Testis (tissue), 2 donors: ENCODE measurements at regions not wholly inside any gene's neighbourhood (a gene's known extent, or its start where the extent isn't known, plus 50 kb on each side); places are given as distances from the start of the nearest gene placed in this dataset.

ENCODE experiments used
- DNase-seq: peaks from one replicate; pipeline ENCODE4 v3.0.0-alpha.2; 2019
- H3K27ac ChIP-seq, 2 donors: fragments of 200-600 bp; sonication (generic); one replicate each; pipeline ENCODE4 v1.5.1; 2019
- H3K27me3 ChIP-seq: fragments of 200-600 bp; sonication (generic); one replicate; pipeline ENCODE4 v1.5.1; 2019
- H3K36me3 ChIP-seq: fragments of 200-600 bp; sonication (generic); one replicate; pipeline ENCODE4 v1.5.1; 2017; ENCODE audit warnings: low read depth; ENCODE audit errors: missing control alignments
- H3K4me1 ChIP-seq: fragments of 200-600 bp; sonication (generic); one replicate; pipeline ENCODE4 v1.5.1; 2019
- H3K4me3 ChIP-seq, 2 donors: fragments of 200-600 bp; sonication (generic); one replicate each; pipeline ENCODE4 v1.5.1; 2017 to 2019
- H3K9me3 ChIP-seq: fragments of 200-600 bp; sonication (generic); one replicate; pipeline ENCODE4 v1.5.1; 2017
- POLR2A ChIP-seq: fragments of 450-650 bp; IDR thresholded peaks from one replicate; pipeline ENCODE4 v1.6.1; 2017; ENCODE audit warnings: antibody characterized with exemption, mild to moderate bottlenecking, moderate library complexity
- WGBS, 2 donors: methylation state at CpG; one replicate each; pipeline ENCODE4 v1.1.5; 2018; 5-methylcytosine and 5-hydroxymethylcytosine counted together
- intact Hi-C: fragments of 100-400 bp; cut with DNase I; formaldehyde crosslinking; loops from one replicate; pipeline ENCODE4 v1.15.1; 2023; ENCODE audit warnings: low total_unique reads
- TF ChIP-seq, protein P1 (sequence below), 3 experiments: fragments of 450-650 bp in 2 of 3; fragments of 200-600 bp in 1 of 3; sonication (generic) in 1 of 3; IDR thresholded peaks; one replicate each; pipeline ENCODE4 v1.5.1; 2016 to 2019; ENCODE audit warnings: antibody characterized with exemption in 3 of 3, mild to moderate bottlenecking in 2 of 3, moderate library complexity in 1 of 3

GRCh38 chr9:88302579-88303324 lies 85.5 kb upstream of the SPIN1 start:
- DNase-seq: no peak
- Histone ChIP-seq H3K27me3 (no peaks in the 10 kb centered on the region), H3K4me3 (no peak overlapping the region), H3K36me3 (no peaks in the 10 kb centered on the region), H3K9me3 (no peaks in the 10 kb centered on the region), H3K4me1 (no peaks in the 10 kb centered on the region), H3K27ac (no peak overlapping the region)
- intact Hi-C loops: no loop called here
- TF ChIP-seq, protein P1, sequence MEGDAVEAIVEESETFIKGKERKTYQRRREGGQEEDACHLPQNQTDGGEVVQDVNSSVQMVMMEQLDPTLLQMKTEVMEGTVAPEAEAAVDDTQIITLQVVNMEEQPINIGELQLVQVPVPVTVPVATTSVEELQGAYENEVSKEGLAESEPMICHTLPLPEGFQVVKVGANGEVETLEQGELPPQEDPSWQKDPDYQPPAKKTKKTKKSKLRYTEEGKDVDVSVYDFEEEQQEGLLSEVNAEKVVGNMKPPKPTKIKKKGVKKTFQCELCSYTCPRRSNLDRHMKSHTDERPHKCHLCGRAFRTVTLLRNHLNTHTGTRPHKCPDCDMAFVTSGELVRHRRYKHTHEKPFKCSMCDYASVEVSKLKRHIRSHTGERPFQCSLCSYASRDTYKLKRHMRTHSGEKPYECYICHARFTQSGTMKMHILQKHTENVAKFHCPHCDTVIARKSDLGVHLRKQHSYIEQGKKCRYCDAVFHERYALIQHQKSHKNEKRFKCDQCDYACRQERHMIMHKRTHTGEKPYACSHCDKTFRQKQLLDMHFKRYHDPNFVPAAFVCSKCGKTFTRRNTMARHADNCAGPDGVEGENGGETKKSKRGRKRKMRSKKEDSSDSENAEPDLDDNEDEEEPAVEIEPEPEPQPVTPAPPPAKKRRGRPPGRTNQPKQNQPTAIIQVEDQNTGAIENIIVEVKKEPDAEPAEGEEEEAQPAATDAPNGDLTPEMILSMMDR (IDR thresholded peaks at IDR 0.05): no peak
- TF ChIP-seq POLR2A: no peak
- WGBS, 2 donors: 88 to 94% methylated on average over 7 of the region's 7 CpGs

DNA sequence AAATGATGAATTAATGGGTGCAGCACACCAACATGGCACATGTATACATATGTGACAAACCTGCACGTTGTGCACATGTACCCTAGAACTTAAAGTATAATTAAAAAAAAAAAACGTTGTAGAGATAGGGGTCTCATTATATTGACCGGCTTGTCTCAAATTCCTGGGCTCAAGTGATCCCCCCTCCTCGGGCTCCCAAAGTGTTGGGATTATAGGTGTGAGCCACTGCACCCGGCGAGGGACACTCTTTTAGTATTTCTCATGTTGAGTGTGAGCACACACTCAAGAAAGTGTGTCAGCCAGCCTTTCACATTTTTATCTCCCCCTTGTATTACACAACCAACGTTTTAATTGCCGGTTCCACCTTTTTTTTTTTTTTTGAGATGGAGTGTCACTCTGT lies 87.7 kb upstream of the SPIN1 start:
- Histone ChIP-seq H3K36me3 (no peaks in the 10 kb centered on the region), H3K4me1 (no peaks in the 10 kb centered on the region), H3K4me3 (no peak overlapping the region), H3K27me3 (no peaks in the 10 kb centered on the region), H3K27ac (no peak overlapping the region), H3K9me3 (no peaks in the 10 kb centered on the region)
- 85 to 87% methylated on average over 8 of the region's 8 CpGs for WGBS, 2 donors
- DNase-seq: no peak
- TF ChIP-seq, protein P1 (IDR thresholded peaks at IDR 0.05): no peak
- no peak for TF ChIP-seq POLR2A
- intact Hi-C loops: no loop called here

DNA sequence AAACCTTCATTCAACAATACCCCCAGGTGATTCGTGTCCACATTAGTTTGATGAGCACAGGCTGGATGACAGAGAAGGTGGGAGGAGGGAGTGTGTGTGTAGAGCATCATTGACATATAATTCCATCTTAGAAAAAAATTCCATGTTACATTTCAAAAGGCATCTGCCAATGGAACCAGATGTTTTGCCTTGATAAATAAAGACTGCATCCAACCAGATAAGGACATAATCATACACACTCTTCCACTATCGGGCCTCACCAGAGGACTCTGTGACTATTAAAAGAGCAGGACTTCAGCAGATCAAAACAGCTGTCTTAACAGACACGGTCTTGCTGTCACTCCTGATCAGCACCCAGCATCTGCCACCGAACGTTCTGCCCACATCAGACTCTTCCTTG lies 96.4 kb upstream of the SPIN1 start:
- Histone ChIP-seq H3K27me3 (no peaks in the 10 kb centered on the region), H3K4me1 (no peaks in the 10 kb centered on the region), H3K27ac (no peak overlapping the region), H3K4me3 (no peak overlapping the region), H3K36me3 (no peaks in the 10 kb centered on the region), H3K9me3 (no peaks in the 10 kb centered on the region)
- no peak for DNase-seq
- intact Hi-C loops: no loop called here
- TF ChIP-seq POLR2A: no peak
- TF ChIP-seq, protein P1 (IDR thresholded peaks at IDR 0.05): no peak
- WGBS, 2 donors: 70 to 71% methylated on average over 5 of the region's 5 CpGs

GRCh38 chr9:88291056-88291455 lies 97.2 kb upstream of the SPIN1 start:
- TF ChIP-seq, protein P1 (IDR thresholded peaks at IDR 0.05): no peak
- no peak for TF ChIP-seq POLR2A
- no peak overlapping the region for H3K4me3 ChIP-seq

DNA sequence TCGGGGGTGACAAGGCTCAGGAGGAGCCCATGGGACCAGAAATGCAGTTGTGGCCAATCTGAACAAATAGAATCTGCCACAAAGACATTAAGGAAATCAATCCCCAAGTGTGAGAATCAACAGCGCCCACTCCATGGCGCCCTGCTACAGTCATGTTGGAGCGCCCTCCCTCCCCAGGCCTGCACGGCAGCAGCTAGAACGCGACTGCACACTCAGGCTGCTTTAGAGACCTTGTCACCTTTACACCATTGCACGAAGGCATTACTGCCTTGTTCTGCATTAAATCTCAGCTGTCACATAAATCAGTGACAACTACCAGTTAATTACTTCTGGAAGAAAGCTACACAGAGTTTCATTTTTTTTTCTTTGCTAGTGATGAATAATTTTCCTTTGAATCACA lies 98.7 kb upstream of the SPIN1 start:
- Histone ChIP-seq H3K9me3 (no peaks in the 10 kb centered on the region), H3K27ac (no peak overlapping the region), H3K4me3 (no peak overlapping the region), H3K36me3 (no peaks in the 10 kb centered on the region), H3K4me1 (no peaks in the 10 kb centered on the region), H3K27me3 (no peaks in the 10 kb centered on the region)
- no peak for DNase-seq
- WGBS, 2 donors: 78 to 86% methylated on average over 8 of the region's 8 CpGs
- TF ChIP-seq, protein P1 (IDR thresholded peaks at IDR 0.05): no peak
- intact Hi-C loops: no loop called here

More at GRCh38 chr9:88291056-88291455, 97.2 kb upstream of the SPIN1 start:
- Histone ChIP-seq H3K4me1 (no peaks in the 10 kb centered on the region), H3K36me3 (no peaks in the 10 kb centered on the region), H3K9me3 (no peaks in the 10 kb centered on the region), H3K27ac (no peak overlapping the region), H3K27me3 (no peaks in the 10 kb centered on the region)
- DNase-seq: no peak
- 91 to 97% methylated on average over 7 of the region's 7 CpGs for WGBS, 2 donors
- intact Hi-C loops: no loop called here
